Adrenal gland (tissue), 5 donors: ENCODE measurements at regions not wholly inside any gene's neighbourhood (a gene's known extent, or its start where the extent isn't known, plus 50 kb on each side); places are given as distances from the start of the nearest gene placed in this dataset.

Experiments
- CTCF ChIP-seq, 6 experiments: fragments of 450-650 bp in 4 of 6; fragments of 200-600 bp in 2 of 6; sonication (generic) in 1 of 6; IDR thresholded peaks; 1 replicate in 5 of 6; 2 replicates in 1 of 6; pipeline versions ENCODE4 v1.5.1 to v1.8.0; 2016 to 2021; ENCODE audit warnings: antibody characterized with exemption in 6 of 6, mild to moderate bottlenecking in 2 of 6, moderate library complexity in 1 of 6
- POLR2A ChIP-seq, 2 donors: fragments of 450-650 bp; IDR thresholded peaks; one replicate each; pipeline ENCODE4 v1.6.1; 2017; ENCODE audit warnings: antibody characterized with exemption in 2 of 2, mild to moderate bottlenecking in 2 of 2, moderate library complexity in 1 of 2
- donor health status: DM: no; HTN: no; CAD: no.

DNA sequence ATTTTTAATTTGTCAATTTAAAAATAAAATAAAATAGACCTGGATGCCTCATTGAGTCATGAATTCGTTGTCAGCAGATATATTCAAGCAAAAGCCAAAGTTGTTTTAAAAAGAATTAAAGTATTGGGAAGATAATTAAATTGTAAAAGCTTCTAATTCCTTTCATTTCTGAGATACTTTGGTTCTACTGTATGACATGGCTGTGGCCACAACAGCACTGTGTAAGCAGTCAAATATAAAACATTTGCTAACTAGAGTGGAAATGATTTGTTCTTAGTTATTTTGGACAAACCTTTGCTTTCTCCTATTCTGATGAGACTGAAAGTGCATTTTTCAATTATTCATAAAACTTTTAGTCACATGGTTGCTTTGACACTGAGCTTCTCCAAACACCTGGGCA is 143.6 kb upstream of the FAM13C start:
- TF ChIP-seq CTCF (IDR thresholded peaks at IDR 0.05) = no peak
- TF ChIP-seq POLR2A (IDR thresholded peaks at IDR 0.05) = no peak
